Type B pancreatic cell (in vitro differentiated cells): ENCODE measurements at regions not wholly inside any gene's neighbourhood (a gene's known extent, or its start where the extent isn't known, plus 50 kb on each side); places are given as distances from the start of the nearest gene placed in this dataset.

Source experiments
- DNase-seq: peaks from one replicate; pipeline ENCODE4 v3.0.0; 2021; ENCODE audit warnings: mixed read lengths; ENCODE audit not compliant: unreplicated experiment; ENCODE audit errors: extremely low spot score
- H3K27ac Mint-ChIP-seq: 2 replicates; pipeline ENCODE4 v1.8.0; 2021; ENCODE audit warnings: mild to moderate bottlenecking, mixed read lengths
- H3K27me3 Mint-ChIP-seq: 2 replicates; pipeline ENCODE4 v1.8.0; 2021; ENCODE audit warnings: mixed read lengths
- H3K36me3 Mint-ChIP-seq: 2 replicates; pipeline ENCODE4 v1.8.0; 2021; ENCODE audit warnings: mixed read lengths
- H3K4me1 Mint-ChIP-seq: one replicate; pipeline ENCODE4 v1.8.0; 2021; ENCODE audit warnings: mixed read lengths; ENCODE audit not compliant: unreplicated experiment
- H3K4me3 Mint-ChIP-seq: 2 replicates; pipeline ENCODE4 v1.8.0; 2021; ENCODE audit warnings: mild to moderate bottlenecking, mixed read lengths
- H3K9me3 Mint-ChIP-seq: 2 replicates; pipeline ENCODE4 v1.8.0; 2021; ENCODE audit warnings: mixed read lengths
- TF ChIP-seq, protein P1 (sequence below): fragments of 200-600 bp; sonication (generic); conservative IDR thresholded peaks from 2 replicates; pipeline ENCODE4 v1.5.0; 2021; ENCODE audit warnings: antibody characterized with exemption, mild to moderate bottlenecking

DNA sequence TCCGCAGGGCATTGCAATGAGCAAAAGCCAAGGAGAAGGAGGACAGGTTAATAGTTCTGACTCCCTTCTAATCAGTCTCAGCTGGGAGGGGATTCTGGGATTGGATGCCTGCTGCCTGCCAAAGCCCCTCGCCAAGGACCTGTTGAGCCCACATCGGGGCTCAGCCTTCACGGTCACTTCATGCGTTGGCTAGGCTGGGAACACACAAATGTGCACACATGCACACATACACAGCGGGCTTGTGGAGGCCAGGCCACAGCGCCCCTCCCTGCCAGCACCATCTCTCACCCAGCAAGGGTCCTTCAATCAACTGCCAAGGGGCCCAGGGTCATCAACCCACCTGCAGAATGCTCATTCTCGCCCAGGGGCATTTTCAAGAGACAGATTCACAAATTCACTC is 113.9 kb downstream of the C5orf15 start:
- TF ChIP-seq, protein P1, sequence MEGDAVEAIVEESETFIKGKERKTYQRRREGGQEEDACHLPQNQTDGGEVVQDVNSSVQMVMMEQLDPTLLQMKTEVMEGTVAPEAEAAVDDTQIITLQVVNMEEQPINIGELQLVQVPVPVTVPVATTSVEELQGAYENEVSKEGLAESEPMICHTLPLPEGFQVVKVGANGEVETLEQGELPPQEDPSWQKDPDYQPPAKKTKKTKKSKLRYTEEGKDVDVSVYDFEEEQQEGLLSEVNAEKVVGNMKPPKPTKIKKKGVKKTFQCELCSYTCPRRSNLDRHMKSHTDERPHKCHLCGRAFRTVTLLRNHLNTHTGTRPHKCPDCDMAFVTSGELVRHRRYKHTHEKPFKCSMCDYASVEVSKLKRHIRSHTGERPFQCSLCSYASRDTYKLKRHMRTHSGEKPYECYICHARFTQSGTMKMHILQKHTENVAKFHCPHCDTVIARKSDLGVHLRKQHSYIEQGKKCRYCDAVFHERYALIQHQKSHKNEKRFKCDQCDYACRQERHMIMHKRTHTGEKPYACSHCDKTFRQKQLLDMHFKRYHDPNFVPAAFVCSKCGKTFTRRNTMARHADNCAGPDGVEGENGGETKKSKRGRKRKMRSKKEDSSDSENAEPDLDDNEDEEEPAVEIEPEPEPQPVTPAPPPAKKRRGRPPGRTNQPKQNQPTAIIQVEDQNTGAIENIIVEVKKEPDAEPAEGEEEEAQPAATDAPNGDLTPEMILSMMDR: no peak
- H3K36me3 Mint-ChIP-seq: peaks cover 4% of the 10 kb centered on the region
- H3K4me1 Mint-ChIP-seq: peaks cover 12% of the 10 kb centered on the region
- H3K27ac Mint-ChIP-seq: no peak overlapping the region
- peaks cover 6% of the 10 kb centered on the region for H3K9me3 Mint-ChIP-seq
- H3K27me3 Mint-ChIP-seq: peaks cover 9% of the 10 kb centered on the region
- DNase-seq: no peak
- no peak overlapping the region for H3K4me3 Mint-ChIP-seq

- peaks cover 15% of the 10 kb centered on the region for H3K4me1 Mint-ChIP-seq
- H3K9me3 Mint-ChIP-seq: peaks cover 6% of the 10 kb centered on the region
- TF ChIP-seq, protein P1: no peak
- no peak overlapping the region for H3K27ac Mint-ChIP-seq
- H3K27me3 Mint-ChIP-seq: peaks cover 9% of the 10 kb centered on the region
- H3K4me3 Mint-ChIP-seq: no peak overlapping the region
- H3K36me3 Mint-ChIP-seq: peaks cover 3% of the 10 kb centered on the region
- DNase-seq: no peak
Observed at GRCh38 chr5:133853646-133854365, 114.6 kb downstream of the C5orf15 start.

DNA sequence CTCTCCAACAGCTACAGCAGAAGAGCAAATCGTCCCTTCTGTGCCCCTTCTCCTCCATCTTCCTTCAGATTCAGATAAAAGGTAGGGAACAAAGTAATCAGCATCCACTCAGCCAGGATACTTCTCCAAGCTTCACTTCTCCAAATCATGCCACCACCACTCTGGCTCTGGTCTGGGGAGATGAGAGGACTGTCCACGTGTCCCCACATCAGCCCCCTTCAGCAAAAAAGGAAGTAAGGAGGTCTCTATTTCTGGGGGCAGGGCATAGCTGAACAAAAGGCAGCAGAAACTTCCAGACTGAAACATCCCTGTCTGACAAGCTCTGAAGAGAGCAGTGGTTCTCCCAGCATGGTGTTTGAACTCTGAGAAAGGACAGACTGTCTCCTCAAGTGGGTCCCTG is 116.9 kb downstream of the C5orf15 start:
- Mint-ChIP-seq H3K27ac (no peak overlapping the region), H3K4me1 (peaks cover 23% of the 10 kb centered on the region), H3K9me3 (peaks cover 6% of the 10 kb centered on the region), H3K27me3 (peaks cover 12% of the 10 kb centered on the region), H3K4me3 (no peak overlapping the region), H3K36me3 (peaks cover 3% of the 10 kb centered on the region)
- no peak for DNase-seq
- TF ChIP-seq, protein P1: no peak

DNA sequence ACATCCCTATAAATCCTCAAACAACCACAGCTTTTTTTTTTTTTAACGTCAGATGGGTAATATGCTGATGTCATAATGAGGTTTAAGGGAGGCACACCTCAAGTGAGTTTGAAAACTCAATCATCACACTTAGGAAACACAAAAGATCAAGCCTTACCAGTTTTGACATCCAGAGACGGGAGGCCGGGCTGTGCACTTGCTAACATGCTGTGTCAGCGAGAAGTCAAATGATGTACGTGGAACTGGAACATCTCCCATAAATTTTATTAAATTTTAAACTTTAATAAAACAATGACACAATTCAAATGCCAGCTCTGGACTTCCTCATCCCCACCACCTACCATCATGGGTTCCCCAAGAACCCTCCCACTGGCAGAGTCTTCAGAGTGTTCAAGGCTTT is 117.6 kb downstream of the C5orf15 start:
- Mint-ChIP-seq H3K27me3 (peaks cover 15% of the 10 kb centered on the region), H3K9me3 (peaks cover 6% of the 10 kb centered on the region), H3K4me1 (peaks cover 23% of the 10 kb centered on the region), H3K27ac (no peak overlapping the region), H3K4me3 (no peak overlapping the region), H3K36me3 (peaks cover 3% of the 10 kb centered on the region)
- TF ChIP-seq, protein P1: no peak
- no peak for DNase-seq

DNA sequence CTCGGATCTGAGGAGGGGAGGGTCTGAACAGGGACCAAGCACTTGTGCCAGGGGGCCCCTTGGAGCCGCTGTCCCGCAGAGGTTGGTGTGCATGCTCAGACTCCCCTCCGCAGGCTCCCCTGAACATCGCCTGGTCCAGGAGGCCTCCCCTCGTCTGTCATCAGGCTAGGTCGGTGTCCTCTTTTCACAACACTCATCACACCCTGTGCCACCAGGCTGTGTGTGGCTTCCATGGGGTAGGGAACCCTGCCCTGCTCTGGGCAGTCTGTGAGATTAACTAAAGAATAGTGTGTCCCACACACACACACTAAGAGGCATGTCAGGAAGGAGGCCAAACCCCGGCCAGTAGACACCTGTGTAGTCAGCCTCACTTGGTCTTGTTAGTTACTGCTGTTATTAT is 119.3 kb downstream of the C5orf15 start:
- Mint-ChIP-seq H3K4me1 (peaks cover 19% of the 10 kb centered on the region), H3K4me3 (no peak overlapping the region), H3K9me3 (no peaks in the 10 kb centered on the region), H3K27me3 (peaks cover 15% of the 10 kb centered on the region), H3K36me3 (no peaks in the 10 kb centered on the region), H3K27ac (no peak overlapping the region)
- DNase-seq: no peak
- TF ChIP-seq, protein P1: no peak
